ENCODE measurements at regions not wholly inside any gene's neighbourhood (a gene's known extent, or its start where the extent isn't known, plus 50 kb on each side); places are given as distances from the start of the nearest gene placed in this dataset.

DNA sequence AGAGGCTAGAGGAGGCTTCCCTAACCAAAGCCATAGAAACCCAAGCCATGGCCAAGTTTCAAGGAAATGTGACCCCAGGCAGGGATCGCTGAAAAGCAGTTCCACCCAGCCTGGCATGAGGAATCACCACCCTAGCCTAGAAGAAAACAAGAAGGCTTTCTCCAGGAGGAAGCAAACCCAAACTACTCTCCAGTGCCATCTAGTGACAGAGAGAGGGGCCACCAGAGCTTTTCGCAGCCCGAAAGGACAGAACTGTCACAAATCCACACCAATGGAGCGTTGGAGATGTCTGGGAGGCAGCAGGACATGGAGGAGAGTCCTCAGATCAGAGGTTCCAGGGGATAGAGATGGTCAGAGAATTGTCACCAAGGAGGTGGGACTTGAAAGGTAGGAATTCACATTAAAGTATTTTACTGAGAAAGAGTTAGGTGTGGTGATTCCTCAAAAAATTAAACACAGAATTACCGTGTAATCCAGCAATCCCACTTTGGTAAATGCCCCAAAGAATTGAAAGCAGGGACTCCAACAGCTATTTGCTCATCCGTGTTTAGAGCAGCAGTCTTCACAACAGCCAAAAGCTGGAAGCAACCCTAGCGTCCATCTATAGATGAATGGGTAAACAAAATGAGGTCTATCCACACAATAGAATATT, 67.3 kb upstream of the NUP50 start:
- DNase-seq, result peak; percentile 42

DNA sequence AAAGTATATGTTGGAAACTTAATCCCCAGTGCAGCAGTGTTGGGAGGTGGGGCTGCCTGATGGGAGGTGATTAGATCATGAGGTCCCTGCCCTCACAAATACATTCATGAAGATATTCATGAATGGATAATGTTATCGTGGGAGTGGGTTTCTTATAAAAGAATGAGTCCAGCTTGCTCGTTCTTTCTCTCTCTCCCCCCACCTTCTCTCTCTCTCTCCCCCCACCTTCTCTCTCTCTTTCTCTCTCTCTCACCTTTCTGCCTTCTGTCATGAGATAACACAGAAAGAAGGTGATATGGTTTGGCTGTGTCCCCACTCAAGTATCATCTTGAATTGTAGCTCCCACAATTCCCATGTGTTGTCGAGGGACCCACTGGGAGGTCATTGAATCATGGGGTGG, 66.7 kb upstream of the NUP50 start:
- DNase-seq, result no peak

DNA sequence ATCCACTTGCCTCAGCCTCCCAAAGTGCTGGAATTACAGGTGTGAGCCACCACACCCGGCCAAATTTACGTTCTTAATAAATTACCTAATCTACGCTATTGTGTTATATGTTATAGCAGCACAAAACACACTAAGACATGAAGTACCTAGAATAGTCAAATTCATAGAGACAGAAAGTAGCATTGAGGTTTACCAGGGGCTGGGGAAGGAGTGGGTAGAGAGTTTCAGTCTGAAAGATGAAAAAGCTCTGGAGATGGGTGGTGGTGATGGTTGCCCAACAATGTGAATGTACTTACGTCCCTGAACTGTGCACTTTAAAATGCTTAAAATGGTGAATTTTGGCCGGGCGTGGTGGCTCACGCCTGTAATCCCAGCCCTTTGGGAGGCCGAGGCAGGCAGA, 65.7 kb upstream of the NUP50 start:
- no peak for DNase-seq

DNA sequence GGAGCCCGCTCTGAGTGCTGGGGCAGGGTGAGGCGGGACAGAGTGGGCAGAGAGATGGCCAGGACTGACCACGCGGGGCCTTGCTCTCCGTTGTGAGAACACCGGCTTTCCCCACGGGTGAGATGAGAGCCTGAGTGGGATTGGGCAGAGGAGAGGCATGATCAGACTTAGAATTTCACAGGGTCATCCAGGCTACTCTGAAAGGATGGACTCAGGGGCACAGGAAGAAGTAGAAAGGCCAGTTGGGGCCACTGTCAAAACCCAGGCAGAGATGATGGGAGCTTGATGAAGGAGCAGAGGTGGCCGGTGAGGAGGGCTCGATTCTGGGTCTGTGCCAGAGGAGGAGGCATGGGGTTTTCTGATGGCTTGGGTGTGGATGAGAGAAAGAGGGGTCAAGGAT, 63.8 kb upstream of the NUP50 start:
- DNase-seq, result no peak

DNA sequence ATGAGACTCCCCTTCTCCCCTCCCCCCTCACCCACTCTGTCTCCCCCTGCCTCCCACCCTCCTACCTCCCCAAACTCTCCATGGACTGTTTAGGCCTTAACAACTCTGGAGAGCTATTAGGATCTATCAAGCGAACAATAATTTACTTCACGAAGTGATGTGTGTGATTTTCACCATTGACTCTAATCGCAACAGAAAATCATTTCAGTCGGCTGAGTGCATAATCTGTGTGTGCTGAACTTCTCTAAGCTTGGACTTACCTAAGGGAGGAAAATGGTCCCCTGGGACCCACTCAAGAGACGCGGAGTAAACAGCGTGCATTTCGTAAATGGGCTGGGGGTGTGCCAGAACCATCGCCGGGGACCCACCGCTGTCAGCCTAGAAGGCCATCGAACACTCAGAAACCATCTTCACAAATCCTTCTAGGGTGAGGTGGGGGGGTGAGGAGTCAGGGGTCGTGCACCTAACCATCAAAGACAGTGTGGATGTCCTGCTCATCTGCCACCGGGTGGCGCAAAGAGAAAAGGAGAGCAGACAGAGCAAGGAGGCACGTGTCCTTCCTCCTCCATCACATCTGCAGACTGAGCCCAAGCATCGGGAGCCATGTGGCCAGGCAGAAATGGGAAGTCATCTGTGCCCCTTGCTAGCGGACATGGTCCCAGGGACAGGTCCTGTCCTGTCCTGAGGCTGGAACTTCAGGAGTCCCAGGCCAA, 62.1 kb upstream of the NUP50 start:
- no peak for DNase-seq

DNA sequence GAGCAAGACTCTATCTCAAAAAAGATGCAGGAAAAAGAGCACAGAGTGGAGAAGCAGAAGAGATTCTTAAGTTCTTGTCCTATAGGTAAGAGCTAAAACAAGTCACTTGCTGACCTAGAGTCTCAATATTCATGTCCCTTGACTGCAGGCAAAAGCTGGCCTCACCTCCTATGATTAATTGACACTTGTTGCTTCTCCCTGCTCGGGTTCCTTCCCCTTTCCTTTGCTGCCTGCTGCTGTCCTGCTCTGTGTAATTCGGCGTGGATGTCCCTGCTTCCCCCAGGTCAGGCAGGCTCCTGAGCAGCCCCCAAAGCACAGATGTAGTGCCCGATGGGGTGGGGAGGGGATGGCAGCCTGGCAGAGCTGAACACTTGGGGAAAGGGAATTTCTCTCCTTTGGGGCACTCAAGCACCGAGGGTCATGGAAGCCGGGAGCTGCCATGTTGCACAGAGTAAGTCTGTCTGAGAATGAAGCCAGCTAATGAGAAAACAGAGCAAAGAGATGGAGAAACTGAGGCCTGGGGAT, 60.8 kb upstream of the NUP50 start:
- DNase-seq, result no peak

DNA sequence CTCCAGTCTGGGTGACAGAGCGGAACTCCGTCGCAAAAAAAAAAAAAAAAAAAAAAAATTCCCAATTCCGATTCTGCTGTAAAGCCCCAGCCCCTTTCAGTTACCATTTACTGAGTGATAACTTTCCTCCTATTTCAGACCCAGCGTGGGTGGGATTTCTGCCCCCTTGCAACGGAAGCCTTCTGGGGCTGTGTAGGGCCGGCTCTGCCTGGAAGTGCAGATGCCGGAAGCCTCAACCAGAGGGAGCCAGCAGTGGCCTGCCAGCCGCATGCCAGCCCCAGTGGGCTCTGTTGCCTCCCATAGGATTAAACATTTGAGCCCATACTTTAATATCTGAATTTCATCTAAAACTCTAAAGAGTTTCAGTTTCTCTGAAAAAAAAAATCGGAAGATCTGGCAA, 60.0 kb upstream of the NUP50 start:
- no peak for DNase-seq

DNA sequence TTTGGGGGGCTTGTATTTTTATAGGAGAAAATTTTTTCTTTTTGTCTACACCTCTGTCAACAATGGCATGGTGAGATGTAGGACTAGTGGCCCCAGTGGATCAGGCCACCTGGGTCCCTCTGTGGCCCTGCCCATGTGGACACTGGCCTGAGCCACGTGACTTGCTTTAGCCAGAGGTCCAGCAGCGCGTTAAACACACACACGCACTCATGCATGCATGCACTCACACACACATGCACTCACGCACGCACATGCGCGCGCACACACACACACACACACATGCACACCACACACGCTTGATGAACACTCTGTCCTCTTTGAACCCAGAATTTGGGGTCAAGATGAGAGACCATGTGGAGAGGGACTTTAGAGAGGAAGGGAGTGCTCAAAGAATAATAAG, 59.4 kb upstream of the NUP50 start:
- DNase-seq, result no peak

DNA sequence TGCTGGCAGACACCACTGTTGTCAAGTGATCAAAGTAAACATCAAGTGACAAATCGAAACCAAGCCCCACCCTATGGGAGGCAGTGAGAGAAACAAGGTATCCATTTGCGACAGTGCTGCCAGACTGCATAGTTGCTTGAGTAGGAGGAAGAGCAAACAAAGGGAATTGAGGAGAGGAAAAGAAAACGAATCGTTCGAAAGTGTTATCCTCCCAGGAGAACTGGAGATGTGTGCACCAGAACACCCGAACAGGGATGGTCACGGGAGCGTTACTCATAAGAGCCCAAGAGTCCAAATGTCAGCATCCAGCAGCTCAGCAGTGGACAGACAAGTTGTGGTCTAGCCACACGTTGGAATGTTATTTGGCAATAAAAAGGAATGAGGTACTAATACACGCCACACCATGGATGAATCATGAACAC, 58.4 kb upstream of the NUP50 start:
- no peak for DNase-seq

DNA sequence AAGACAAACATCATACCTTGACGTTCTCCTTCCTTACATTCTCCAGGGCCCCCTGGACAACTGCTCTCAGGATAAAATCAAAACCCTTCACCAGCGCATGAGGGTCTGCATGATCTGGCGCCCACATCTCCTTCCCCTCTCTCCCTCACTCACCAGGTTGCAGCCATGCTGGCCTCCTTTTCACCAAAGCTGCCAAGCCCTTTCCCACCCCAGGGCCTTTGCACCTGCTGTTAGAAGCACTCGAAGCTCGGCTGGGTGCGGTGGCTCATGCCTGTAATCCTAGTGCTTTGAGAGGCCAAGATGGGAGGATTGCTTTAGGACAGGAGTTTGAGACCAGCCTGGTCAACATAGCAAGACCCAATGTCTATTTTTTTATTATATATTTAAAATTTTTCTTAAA, 56.1 kb upstream of the NUP50 start:
- DNase-seq, result no peak

DNA sequence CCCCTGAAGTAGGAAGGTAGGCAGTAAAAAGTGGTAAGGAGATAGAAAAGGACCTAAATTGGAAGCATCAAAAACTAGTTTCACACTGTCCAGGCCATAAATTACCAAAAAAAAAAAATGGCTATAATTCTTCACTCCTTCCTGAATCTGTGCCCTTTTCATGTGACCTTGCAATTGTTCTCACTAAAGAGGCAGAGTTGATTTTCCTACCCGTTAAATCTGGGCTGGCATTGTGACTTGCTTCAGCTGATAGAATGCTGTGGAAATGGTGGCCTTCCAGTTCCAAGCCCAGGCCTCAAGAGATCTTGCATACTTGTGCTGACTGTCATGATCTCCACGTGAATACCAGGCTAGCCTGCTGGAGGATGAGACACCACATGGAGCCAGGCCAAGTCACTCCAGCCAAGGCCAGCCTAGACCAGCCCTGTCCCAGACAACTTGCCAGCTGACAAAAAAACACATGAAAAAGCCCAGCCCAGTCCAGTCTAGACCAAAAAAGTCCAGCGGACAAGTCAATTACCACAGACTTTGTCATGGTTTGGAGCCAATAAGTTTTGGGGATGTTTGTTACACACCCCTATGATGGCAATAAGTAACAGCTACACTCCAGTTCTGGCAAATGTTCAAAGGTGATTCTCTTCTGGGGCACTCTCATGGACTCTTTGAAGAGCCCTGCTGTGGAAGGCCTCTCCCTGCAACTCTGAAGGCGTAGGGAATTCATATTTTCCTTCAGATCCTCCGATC, 51.4 kb upstream of the NUP50 start:
- no peak for DNase-seq
